ENCODE measurements at regions not wholly inside any gene's neighbourhood (a gene's known extent, or its start where the extent isn't known, plus 50 kb on each side); places are given as distances from the start of the nearest gene placed in this dataset.

GRCh38 chr18:55166260-55166598 is 207.0 kb upstream of the CCDC68 start:
- H3K4me1 ChIP-seq (ENCODE audit: low read depth, poor library complexity, severe bottlenecking) = no peaks in the 10 kb centered on the region
- TF ChIP-seq, protein P1, sequence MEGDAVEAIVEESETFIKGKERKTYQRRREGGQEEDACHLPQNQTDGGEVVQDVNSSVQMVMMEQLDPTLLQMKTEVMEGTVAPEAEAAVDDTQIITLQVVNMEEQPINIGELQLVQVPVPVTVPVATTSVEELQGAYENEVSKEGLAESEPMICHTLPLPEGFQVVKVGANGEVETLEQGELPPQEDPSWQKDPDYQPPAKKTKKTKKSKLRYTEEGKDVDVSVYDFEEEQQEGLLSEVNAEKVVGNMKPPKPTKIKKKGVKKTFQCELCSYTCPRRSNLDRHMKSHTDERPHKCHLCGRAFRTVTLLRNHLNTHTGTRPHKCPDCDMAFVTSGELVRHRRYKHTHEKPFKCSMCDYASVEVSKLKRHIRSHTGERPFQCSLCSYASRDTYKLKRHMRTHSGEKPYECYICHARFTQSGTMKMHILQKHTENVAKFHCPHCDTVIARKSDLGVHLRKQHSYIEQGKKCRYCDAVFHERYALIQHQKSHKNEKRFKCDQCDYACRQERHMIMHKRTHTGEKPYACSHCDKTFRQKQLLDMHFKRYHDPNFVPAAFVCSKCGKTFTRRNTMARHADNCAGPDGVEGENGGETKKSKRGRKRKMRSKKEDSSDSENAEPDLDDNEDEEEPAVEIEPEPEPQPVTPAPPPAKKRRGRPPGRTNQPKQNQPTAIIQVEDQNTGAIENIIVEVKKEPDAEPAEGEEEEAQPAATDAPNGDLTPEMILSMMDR (conservative IDR thresholded peaks at IDR 0.05; ENCODE audit: low read depth, low read length) = no peak
- H2AFZ ChIP-seq (ENCODE audit: low read depth) = no peak overlapping the region
- H3K79me2 ChIP-seq (ENCODE audit: insufficient read depth, low read depth) = no peaks in the 10 kb centered on the region
- H3K4me2 ChIP-seq = no peak overlapping the region
- no peaks in the 10 kb centered on the region for H4K20me1 ChIP-seq (ENCODE audit: insufficient read depth)
- H3K27me3 ChIP-seq (ENCODE audit: insufficient read depth, low read depth) = no peaks in the 10 kb centered on the region
- no peak overlapping the region for H3K9ac ChIP-seq
- H3K27ac ChIP-seq = no peak overlapping the region
- no peak overlapping the region for H3K4me3 ChIP-seq (IDR thresholded peaks at IDR 0.05; ENCODE audit: insufficient read depth, low read depth, low read length)
- H3K36me3 ChIP-seq (ENCODE audit: insufficient read depth) = no peaks in the 10 kb centered on the region

DNA sequence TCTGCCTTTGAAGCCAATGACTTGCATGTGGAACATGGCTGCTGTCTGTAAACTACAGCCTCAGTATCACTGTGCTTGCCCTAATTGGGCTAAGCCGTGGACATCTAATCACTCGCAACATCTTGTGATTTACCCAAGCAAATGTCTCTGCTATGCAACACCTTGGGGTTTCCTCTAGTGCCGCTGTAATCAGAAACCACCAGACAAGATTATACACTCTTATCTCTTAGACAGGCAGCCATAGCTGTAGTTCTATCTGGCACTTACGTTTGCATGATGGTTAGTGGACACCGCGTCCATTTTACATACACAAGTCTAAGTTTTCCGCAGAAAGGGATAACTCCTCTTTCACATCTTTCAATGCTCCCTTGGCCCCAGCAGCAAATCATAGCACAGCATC is 204.3 kb upstream of the CCDC68 start:
- Histone ChIP-seq H3K27ac (no peak overlapping the region), H3K27me3 (ENCODE audit: insufficient read depth, low read depth) (no peaks in the 10 kb centered on the region), H2AFZ (ENCODE audit: low read depth) (no peak overlapping the region)

DNA sequence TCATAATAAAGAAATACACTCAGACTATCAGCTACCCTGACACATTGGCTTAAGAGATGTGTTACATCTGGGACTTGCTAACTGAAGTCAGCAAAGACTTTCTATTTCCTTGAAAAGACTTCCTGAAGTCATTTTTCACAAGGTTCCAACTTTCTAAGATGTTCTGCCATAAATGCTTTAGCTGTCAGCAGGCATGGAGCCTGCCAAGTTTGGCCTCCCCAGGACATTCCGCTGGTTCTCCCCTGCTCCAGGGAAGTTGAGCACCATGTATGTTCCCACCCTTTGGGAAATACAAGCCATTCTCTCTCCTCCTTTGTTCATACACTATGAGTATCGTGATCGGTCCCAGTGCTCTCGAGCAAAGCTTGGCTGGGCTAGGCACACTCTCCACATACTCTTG is 202.7 kb upstream of the CCDC68 start:
- TF ChIP-seq, protein P1 (conservative IDR thresholded peaks at IDR 0.05; ENCODE audit: low read depth, low read length) = no peak
- Histone ChIP-seq H2AFZ (ENCODE audit: low read depth) (no peak overlapping the region), H3K27ac (no peak overlapping the region)

More for the DNA sequence above, 204.3 kb upstream of the CCDC68 start:
- H3K4me1 ChIP-seq (ENCODE audit: low read depth, poor library complexity, severe bottlenecking) = no peaks in the 10 kb centered on the region
- no peak overlapping the region for H3K9ac ChIP-seq
- no peaks in the 10 kb centered on the region for H3K79me2 ChIP-seq (ENCODE audit: insufficient read depth, low read depth)
- no peak overlapping the region for H3K4me3 ChIP-seq (IDR thresholded peaks at IDR 0.05; ENCODE audit: insufficient read depth, low read depth, low read length)
- H3K36me3 ChIP-seq (ENCODE audit: insufficient read depth) = no peaks in the 10 kb centered on the region
- TF ChIP-seq, protein P1 (conservative IDR thresholded peaks at IDR 0.05; ENCODE audit: low read depth, low read length) = no peak
- no peaks in the 10 kb centered on the region for H4K20me1 ChIP-seq (ENCODE audit: insufficient read depth)
- H3K4me2 ChIP-seq = no peak overlapping the region

GRCh38 chr18:55159027-55159426 is 199.8 kb upstream of the CCDC68 start:
- no peak overlapping the region for H3K27ac ChIP-seq
- no peaks in the 10 kb centered on the region for H3K27me3 ChIP-seq (ENCODE audit: insufficient read depth, low read depth)
- TF ChIP-seq, protein P1 (conservative IDR thresholded peaks at IDR 0.05; ENCODE audit: low read depth, low read length) = no peak
- H4K20me1 ChIP-seq (ENCODE audit: insufficient read depth) = no peaks in the 10 kb centered on the region
- no peaks in the 10 kb centered on the region for H3K36me3 ChIP-seq (ENCODE audit: insufficient read depth)
- no peak overlapping the region for H2AFZ ChIP-seq (ENCODE audit: low read depth)
- no peak overlapping the region for H3K4me3 ChIP-seq (IDR thresholded peaks at IDR 0.05; ENCODE audit: insufficient read depth, low read depth, low read length)
- H3K4me2 ChIP-seq = no peak overlapping the region
- H3K4me1 ChIP-seq (ENCODE audit: low read depth, poor library complexity, severe bottlenecking) = no peaks in the 10 kb centered on the region
- H3K79me2 ChIP-seq (ENCODE audit: insufficient read depth, low read depth) = no peaks in the 10 kb centered on the region
- H3K9ac ChIP-seq = no peak overlapping the region

More for the DNA sequence above, 202.7 kb upstream of the CCDC68 start:
- Histone ChIP-seq H3K4me2 (no peak overlapping the region), H3K4me3 (IDR thresholded peaks at IDR 0.05; ENCODE audit: insufficient read depth, low read depth, low read length) (no peak overlapping the region), H3K4me1 (ENCODE audit: low read depth, poor library complexity, severe bottlenecking) (no peaks in the 10 kb centered on the region), H3K79me2 (ENCODE audit: insufficient read depth, low read depth) (no peaks in the 10 kb centered on the region), H3K9ac (no peak overlapping the region), H3K36me3 (ENCODE audit: insufficient read depth) (no peaks in the 10 kb centered on the region), H3K27me3 (ENCODE audit: insufficient read depth, low read depth) (no peaks in the 10 kb centered on the region), H4K20me1 (ENCODE audit: insufficient read depth) (no peaks in the 10 kb centered on the region)
